ENCODE measurements at regions not wholly inside any gene's neighbourhood (a gene's known extent, or its start where the extent isn't known, plus 50 kb on each side); places are given as distances from the start of the nearest gene placed in this dataset.
A peak's percentile ranks its signal among the peaks of the same experiment; 100 is the strongest.

- Histone ChIP-seq H3K4me3 (no peak overlapping the region), H3K27me3 (peaks cover 0 to 20% (median 0%) of the 10 kb centered on the region in 3 donors), H3K4me1 (peaks cover 0 to 7% (median 0%) of the 10 kb centered on the region in 4 donors), H3K9me3 (no peaks in the 10 kb centered on the region), H3K27ac (no peak overlapping the region), H3K36me3 (no peaks in the 10 kb centered on the region)
- no peak for TF ChIP-seq POLR2A (IDR thresholded peaks at IDR 0.05)
- TF ChIP-seq CTCF (IDR thresholded peaks at IDR 0.05) = no peak
- intact Hi-C loops (cut with DNase I; ENCODE audit: low total_unique reads) = no loop called here
- 79 to 88% (median 85%) methylated on average over 9 of the region's 9 CpGs for WGBS, 5 donors
- no peak for DNase-seq
Observed at GRCh38 chr2:15793978-15794377, 146.4 kb upstream of the MYCN start.

GRCh38 chr2:15794608-15795134, 145.7 kb upstream of the MYCN start:
- TF ChIP-seq EP300 (IDR thresholded peaks at IDR 0.05) (no peak), CTCF (IDR thresholded peaks at IDR 0.05) (no peak), POLR2A (IDR thresholded peaks at IDR 0.05) (no peak), POLR2AphosphoS5 (IDR thresholded peaks at IDR 0.05) (no peak)
- Histone ChIP-seq H3K36me3 (no peaks in the 10 kb centered on the region), H3K27ac (no peak overlapping the region), H3K4me1 (peaks cover 0 to 7% (median 0%) of the 10 kb centered on the region in 4 donors), H3K4me3 (no peak overlapping the region), H3K9me3 (no peaks in the 10 kb centered on the region), H3K27me3 (peaks cover 0 to 20% (median 0%) of the 10 kb centered on the region in 3 donors)
- WGBS, 5 donors = 74 to 78% (median 77%) methylated on average over 5 of the region's 5 CpGs
- DNase-seq = no peak
- intact Hi-C loops (cut with DNase I; ENCODE audit: low total_unique reads) = no loop called here

- no peak overlapping the region for H3K4me3 ChIP-seq
- no peaks in the 10 kb centered on the region for H3K9me3 ChIP-seq
- peaks cover 0 to 7% (median 0%) of the 10 kb centered on the region in 4 donors for H3K4me1 ChIP-seq
- no peaks in the 10 kb centered on the region for H3K36me3 ChIP-seq
- H3K27me3 ChIP-seq = peaks cover 0 to 20% (median 0%) of the 10 kb centered on the region in 3 donors
- TF ChIP-seq POLR2AphosphoS5 (IDR thresholded peaks at IDR 0.05) = no peak
- no peak for TF ChIP-seq EP300 (IDR thresholded peaks at IDR 0.05)
- no peak for TF ChIP-seq CTCF (IDR thresholded peaks at IDR 0.05)
- no peak for TF ChIP-seq POLR2A (IDR thresholded peaks at IDR 0.05)
- H3K27ac ChIP-seq = no peak overlapping the region
- 54 to 78% (median 73%) methylated on average over 10 of the region's 10 CpGs for WGBS, 5 donors
- DNase-seq = peak in 1 of 2 donors; percentile 59
- intact Hi-C loops (cut with DNase I; ENCODE audit: low total_unique reads) = no loop called here
Observed at GRCh38 chr2:15795426-15795825, 144.9 kb upstream of the MYCN start.

GRCh38 chr2:15796167-15796942, 144.0 kb upstream of the MYCN start:
- 82 to 87% (median 85%) methylated on average over 9 of the region's 9 CpGs for WGBS, 5 donors

More at GRCh38 chr2:15796167-15796942, 144.0 kb upstream of the MYCN start:
- no peak for TF ChIP-seq POLR2AphosphoS5 (IDR thresholded peaks at IDR 0.05)
- no peak for TF ChIP-seq CTCF (IDR thresholded peaks at IDR 0.05)
- TF ChIP-seq EP300 (IDR thresholded peaks at IDR 0.05) = no peak
- no peak for TF ChIP-seq POLR2A (IDR thresholded peaks at IDR 0.05)
- peaks cover 0 to 20% (median 0%) of the 10 kb centered on the region in 3 donors for H3K27me3 ChIP-seq
- no peaks in the 10 kb centered on the region for H3K36me3 ChIP-seq
- H3K9me3 ChIP-seq = no peaks in the 10 kb centered on the region
- peaks cover 0 to 7% (median 0%) of the 10 kb centered on the region in 4 donors for H3K4me1 ChIP-seq
- intact Hi-C loops (cut with DNase I; ENCODE audit: low total_unique reads) = no loop called here
- no peak overlapping the region for H3K27ac ChIP-seq
- H3K4me3 ChIP-seq = no peak overlapping the region
- DNase-seq = no peak
